Thyroid gland (tissue), 4 donors: ENCODE measurements at regions not wholly inside any gene's neighbourhood (a gene's known extent, or its start where the extent isn't known, plus 50 kb on each side); places are given as distances from the start of the nearest gene placed in this dataset.

Experiments
- POLR2A ChIP-seq, 2 donors: fragments of 450-650 bp; IDR thresholded peaks; one replicate each; pipeline ENCODE4 v1.6.1; 2017; ENCODE audit warnings: antibody characterized with exemption in 2 of 2, mild to moderate bottlenecking in 2 of 2, moderate library complexity in 1 of 2
- TF ChIP-seq, protein P1 (sequence below), 6 experiments: fragments of 200-600 bp in 3 of 6; fragments of 450-650 bp in 3 of 6; sonication (generic) in 3 of 6; IDR thresholded peaks; one replicate each; pipeline ENCODE4 v1.5.1; 2016 to 2019; ENCODE audit warnings: antibody characterized with exemption in 6 of 6, mild to moderate bottlenecking in 2 of 6, inconsistent platforms in 1 of 6, moderate library complexity in 1 of 6

DNA sequence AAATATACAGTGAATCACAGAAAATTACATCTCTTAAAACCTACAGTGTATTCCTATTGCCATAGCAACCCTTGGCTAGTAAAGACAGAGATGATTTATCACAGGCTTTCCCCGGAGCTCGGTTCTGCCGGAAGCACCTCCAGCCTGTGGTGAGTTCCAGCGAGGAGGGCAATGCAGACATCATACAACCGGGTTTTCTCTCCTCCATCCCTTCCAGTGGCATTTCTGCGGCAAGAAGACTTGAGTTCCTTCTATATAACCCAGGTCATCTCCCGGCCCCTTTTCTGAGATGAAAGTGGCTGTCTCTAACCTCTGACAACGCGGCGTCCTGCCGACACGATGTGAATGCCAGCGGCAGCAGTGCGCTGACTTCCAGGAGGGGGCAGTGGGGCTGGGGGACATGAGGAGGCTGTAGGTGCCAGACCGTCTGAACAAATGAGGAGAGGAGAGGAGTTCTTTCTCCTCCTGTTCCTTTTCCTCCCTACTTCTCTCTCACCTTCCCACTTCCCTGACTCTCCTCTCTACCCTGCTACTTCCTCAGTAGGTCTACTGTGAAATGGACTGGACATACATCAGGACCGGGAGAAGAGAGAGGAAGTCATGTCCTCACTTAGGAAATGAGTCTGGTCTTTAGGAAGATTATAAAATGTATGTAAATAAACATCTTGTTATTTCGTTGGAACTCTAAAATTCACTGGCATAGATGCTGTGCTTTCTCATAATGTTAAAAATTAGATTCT is 68.6 kb upstream of the MAX start:
- TF ChIP-seq, protein P1, sequence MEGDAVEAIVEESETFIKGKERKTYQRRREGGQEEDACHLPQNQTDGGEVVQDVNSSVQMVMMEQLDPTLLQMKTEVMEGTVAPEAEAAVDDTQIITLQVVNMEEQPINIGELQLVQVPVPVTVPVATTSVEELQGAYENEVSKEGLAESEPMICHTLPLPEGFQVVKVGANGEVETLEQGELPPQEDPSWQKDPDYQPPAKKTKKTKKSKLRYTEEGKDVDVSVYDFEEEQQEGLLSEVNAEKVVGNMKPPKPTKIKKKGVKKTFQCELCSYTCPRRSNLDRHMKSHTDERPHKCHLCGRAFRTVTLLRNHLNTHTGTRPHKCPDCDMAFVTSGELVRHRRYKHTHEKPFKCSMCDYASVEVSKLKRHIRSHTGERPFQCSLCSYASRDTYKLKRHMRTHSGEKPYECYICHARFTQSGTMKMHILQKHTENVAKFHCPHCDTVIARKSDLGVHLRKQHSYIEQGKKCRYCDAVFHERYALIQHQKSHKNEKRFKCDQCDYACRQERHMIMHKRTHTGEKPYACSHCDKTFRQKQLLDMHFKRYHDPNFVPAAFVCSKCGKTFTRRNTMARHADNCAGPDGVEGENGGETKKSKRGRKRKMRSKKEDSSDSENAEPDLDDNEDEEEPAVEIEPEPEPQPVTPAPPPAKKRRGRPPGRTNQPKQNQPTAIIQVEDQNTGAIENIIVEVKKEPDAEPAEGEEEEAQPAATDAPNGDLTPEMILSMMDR (IDR thresholded peaks at IDR 0.05): no peak
- TF ChIP-seq POLR2A (IDR thresholded peaks at IDR 0.05): no peak
